Frontal cortex (tissue), 3 donors: ENCODE measurements at regions not wholly inside any gene's neighbourhood (a gene's known extent, or its start where the extent isn't known, plus 50 kb on each side); places are given as distances from the start of the nearest gene placed in this dataset.
"Not testable (repeated sequence)": the region's sequence is repeated elsewhere in the genome, so short reads cannot be mapped to it uniquely, and the experiment has no call there.

Experiments used
- DNase-seq, 2 donors: peaks; one replicate each; pipeline ENCODE4 v3.0.0; 2012; ENCODE audit warnings: low spot score in 2 of 2
- FAIRE-seq: peaks from 2 replicates; lab custom pipeline; 2012; peaks lifted over from hg19 to GRCh38; lab: Jason Lieb, UNC
- donor health status: control.
- donor health status: control.
- donor health status: control.

DNA sequence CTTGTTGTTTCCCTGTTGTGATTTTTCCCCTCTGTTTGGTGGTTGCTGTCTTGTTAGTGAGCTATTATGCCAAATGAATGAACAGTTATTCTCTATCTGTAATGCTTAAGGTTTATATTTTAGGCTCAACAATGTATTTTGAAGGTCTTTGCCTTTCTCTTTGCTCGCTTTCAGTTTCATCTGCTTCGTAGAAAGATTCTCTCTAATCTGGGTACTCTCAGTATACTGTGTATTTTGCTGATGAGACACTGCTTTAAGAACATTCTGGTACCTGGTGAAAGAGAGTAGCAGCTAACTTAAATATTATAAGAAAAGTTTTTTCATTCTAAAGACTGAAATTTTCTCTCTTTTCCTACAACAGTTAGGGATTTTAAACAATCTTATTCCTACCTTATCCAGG lies 1274.7 kb upstream of the PABPC4L start:
- FAIRE-seq (no peak), DNase-seq (no peak)

DNA sequence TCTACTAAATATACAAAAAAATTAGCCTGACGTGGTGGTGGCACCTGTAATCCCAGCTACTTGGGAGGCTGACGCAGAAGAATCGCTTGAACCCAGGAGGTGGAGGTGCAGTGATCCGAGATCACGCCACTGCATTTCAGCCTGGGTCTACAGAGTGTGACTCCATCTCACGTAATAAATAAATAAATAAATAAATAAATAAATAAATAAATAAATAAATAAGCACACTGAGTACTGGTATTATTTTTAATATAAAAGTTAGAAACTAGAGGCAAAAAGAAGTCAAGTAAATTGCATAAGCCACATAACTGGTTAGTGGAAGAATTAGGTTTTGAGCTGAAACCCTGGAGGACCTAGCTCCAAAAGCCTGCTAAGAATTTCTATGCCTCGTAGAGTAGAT lies 1262.7 kb upstream of the PABPC4L start:
- FAIRE-seq (no peak), DNase-seq (no peak)

DNA sequence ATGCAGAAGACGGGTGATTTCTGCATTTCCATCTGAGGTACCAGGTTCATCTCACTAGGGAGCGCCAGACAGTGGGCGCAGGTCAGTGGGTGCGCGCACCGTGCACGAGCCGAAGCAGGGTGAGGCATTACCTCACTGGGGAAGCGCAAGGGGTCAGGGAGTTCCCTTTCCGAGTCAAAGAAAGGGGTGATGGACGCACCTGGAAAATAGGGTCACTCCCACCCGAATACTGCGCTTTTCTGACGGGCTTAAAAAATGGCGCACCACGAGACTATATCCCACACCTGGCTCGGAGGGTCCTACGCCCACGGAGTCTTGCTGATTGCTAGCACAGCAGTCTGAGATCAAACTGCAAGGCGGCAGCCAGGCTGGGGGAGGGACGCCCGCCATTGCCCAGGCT lies 1246.0 kb upstream of the PABPC4L start:
- FAIRE-seq, DNase-seq: not testable (repeated sequence)

DNA sequence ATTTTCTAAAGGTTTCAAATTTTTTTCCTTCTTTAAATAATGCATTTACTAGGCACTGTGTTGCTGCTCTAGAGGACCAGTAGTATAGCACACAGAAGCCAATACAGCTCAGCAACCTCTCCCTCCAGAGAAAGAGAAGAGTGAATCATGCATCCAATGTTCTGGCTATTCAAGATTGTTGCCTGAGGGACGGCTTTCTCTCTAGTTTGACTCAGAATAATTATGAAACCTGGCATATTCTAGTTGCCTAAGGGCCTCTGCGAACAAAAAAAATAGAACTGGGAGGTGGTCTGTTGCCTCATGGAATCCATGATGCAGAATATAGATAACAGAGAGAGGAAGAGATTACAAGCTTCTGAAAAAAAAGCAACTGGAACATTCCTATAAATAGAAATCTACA lies 1233.3 kb upstream of the PABPC4L start:
- FAIRE-seq = no peak
- DNase-seq = no peak

DNA sequence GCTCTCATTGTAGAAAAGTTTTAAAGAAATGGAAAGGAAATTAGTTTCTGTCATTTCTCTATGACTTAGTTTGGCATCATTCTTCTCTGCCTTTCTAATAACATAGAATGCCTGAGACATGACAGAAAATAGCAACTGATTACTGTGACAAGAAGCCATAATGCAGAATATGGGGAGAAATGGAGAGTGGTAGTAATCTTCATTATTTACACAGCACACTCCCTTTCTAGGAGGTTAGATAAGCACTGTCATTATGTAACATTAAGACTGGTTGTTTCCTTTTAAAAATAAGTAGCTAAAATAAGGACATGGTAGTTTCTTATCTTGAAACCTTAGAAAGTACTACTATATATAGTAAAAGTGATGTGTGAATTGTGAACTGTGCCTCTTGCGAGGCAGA lies 1227.9 kb upstream of the PABPC4L start:
- DNase-seq (no peak), FAIRE-seq (no peak)

DNA sequence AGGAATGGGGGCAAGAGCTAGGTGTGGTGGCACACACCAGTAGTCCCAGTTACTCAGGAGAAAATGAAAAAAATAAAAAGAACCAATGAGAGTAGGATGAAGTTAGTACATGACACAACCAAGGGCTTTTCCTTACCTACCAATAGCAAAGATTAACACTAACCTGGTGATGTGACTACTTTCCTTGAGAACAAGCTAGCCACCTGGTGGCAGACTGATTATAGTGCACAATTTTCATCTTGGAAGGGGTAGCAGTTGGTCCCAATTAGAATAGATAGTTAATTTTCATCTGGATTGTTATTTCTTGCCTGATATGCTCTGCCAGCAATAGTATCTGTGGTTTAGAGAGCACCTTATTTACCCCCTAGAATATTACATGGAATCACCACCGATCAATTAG lies 1216.8 kb upstream of the PABPC4L start:
- DNase-seq (no peak), FAIRE-seq (no peak)

DNA sequence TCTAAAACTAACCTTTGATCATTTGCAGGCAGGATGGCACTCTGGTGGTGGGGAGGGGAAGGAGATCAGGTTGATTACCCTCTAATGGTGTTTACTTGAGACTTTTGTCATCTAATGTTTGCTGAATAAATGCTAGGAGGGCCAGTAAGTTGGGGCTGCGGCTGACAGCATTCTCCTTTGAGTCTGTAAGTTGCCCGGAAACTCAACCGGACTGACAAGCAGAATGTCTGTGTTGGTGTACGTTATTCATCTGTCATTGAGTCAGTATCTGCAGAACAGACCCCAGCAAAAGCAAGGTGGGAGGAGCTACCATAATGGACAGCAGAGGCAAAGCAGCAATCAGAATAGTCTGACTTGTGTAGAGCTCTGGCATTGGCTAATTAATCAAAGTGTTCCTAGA lies 1210.6 kb upstream of the PABPC4L start:
- FAIRE-seq = no peak
- DNase-seq = no peak

DNA sequence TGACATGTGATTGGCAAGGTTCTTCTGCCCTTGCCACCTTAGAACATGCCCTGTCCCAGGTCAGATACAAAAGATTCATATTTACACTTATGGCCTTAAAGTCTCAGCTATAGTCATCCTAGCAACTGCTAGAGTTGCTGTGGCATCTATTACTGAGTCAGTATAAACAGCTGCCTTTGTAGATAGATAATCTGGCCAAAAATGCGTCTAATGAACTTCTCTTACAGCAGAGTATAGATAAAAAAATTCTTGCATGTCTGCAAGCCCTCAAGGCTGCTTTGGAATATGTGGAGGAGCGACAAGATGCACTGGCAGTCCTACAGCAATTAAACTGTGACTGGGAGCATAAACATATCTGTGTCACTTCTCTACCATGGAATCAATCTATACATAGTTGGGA lies 1209.7 kb upstream of the PABPC4L start:
- no peak for FAIRE-seq
- no peak for DNase-seq

DNA sequence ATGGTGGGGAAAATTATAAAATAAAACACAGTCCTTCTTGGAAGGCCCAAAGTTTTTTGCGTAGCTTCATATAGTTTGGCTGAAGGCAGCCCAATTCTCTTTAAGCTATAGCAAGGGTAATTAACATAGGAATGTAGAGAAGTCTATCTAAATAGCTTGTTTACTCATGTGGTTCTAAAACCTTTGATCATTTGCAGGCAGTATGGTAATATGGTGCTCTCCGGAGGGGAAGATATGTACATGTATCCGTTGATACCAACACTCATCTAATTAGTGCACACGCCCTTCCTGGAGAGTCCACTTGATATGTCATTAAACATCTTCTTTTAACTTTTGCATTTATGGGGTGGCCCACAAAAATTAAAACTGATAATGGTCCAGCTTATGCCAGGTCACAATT lies 1207.7 kb upstream of the PABPC4L start:
- not testable (repeated sequence) for DNase-seq, FAIRE-seq

DNA sequence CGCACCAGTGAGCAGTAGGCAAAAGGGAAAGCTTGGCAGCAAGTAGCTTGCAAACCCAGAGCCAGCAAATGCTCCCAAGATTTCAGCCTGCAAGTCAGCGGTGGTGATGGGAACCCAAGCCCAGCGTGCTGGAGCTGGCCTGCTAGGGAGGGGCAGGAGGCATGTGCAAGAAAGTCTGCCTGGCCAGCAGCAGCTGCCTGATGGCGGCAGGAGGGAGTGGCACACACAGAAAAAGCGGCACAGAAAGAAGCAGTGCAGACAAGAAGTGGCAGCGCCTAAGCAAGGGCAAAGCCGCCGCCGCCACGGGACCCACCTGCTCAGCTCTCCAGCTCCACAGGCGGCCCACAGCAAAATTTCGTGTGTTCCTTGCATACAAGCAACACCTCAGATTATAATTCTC lies 1206.5 kb upstream of the PABPC4L start:
- no peak for FAIRE-seq
- DNase-seq = no peak

DNA sequence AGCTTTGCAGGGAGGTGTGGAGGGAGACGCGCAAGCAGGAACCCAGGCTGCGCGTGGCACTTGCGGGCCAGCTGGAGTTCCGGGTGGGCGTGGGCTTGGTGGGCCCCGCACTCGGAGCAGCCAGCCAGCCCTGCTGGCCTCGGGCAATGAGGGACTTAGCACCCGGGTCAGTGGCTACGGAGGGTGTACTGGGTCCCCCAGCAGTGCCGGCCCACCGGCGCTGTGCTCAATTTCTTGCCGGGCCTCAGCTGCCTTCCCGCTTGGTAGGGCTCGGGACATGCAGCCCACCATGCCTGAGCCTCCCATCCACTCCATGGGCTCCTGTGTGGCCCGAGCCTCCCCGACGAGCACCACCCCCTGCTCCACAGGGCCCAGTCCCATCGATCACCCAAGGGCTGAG lies 1205.0 kb upstream of the PABPC4L start:
- FAIRE-seq, DNase-seq: not testable (repeated sequence)

DNA sequence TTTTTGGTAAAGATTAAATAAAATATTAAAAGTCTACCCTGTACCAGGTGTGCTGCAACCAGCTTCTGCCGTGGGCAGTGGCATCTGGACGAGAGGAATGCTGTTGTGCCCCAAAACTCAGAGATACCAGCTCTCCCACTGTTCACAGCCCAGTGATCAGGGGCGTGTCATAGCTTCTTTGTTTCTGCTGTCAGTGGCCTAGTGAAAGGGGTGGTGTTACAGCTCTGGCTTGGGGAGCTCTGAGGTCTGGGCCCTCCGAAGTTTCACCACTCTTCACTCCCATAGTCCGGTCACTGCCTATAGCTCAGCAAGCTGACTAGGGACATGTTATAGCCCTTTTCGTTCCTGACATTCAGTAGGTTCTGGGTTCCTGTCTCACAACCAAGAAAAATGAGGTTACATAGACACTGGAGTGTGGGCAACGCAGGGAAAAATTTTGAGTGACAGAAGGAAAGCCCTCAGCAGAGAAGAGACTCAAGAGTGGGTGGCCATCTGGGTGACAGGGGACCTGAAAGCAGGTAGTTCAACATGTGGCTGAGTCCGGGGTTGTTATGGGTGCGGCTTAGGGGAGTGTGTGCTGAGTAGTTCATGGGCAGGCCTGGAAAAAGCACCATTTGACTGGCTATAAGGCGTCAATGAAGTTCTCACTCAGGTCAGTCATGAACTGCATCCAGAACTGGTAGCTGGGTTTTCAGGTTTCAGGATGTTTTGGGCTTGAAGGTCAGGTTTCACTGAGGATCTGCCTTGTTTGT lies 1184.4 kb upstream of the PABPC4L start:
- DNase-seq (no peak), FAIRE-seq (no peak)

DNA sequence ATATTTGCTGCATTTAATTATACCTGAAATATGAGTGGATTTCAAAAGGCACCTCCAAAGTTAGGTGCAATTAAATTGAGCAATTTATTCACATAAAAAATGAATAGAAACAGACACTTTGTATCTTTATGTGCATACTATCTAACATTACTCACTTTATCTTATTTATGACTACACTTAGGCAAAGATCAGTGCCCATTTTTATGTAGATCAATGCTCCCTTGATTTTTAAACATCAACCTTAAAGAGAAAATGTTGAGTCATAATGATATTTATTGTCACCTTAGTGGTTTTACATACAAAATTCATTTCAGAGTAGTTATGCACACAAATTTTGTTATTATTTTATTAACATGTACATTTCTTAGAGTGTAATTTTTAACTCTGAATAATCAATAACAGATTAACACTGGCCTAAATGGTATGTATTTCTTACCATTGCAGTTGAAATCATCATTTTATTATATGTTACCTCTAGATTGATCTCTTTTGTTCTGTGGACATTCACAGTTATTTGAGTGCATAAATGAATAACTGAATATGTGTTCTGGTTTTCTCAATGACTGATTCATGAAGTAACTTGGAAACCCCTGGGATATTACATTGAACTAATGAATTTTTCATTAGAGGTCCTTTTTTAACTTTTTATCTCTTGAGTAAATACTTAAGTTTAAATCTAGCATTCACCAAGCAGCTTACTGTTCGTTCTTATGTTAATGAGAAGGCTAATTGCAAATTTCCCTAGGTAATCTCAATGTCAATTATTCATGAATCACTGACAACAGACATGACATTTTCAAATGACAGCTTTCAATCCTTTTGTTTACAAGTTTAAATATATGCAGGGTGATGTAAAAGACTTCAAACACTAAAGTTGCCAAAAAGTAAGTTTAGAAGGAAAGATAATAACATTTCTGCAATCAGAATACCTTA lies 1182.0 kb upstream of the PABPC4L start:
- DNase-seq = no peak
- FAIRE-seq = no peak

DNA sequence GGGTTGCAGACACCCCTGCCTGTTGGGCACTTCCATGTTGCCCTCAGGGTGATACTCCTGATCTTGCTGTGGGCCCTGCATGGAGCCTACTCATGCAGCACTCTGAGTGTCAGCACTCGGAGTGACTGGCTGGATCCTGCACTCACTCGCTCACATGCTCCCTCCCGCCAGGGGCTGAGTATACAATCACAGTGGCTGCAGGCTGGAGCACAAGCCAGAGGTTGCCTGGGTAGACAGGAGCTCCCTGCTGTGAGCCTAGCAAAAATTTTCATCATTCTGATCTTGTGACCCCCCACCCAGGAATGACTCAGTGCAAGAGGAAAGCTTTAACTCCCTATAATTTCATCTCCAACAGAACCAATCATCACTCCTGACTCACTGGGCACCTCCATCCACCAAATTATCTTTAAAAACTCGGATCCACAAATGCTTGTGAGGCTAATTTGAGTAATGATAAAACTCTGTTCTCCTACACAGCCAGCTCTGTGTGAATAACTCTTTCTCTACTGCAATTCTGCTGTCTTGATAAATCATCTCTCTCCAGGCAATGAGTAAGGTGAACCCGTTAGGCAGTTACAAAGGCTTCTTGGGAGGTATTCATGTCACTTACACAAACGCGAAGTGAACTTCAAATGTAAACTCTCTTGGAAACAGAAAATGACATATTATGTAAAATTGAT lies 1180.8 kb upstream of the PABPC4L start:
- FAIRE-seq = no peak

DNA sequence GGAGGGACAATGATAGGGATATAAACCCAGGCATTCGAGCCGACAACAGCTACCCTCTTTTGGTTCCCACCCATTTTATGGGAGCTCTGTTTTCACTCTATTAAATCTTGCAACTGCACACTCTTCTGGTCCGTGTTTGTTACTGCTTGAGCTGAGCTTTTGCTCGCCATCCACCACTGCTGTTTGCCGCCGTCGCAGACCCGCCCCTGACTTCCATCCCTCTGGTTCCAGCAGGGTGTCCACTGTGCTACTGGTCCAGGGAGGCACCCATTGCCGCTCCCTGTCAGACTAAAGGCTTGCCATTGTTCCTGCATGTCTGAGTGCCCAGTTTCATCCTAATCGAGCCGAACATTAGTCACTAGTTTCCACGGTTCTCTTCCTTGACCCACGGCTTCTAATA lies 1170.5 kb upstream of the PABPC4L start:
- FAIRE-seq (no peak), DNase-seq (no peak)

More for the DNA sequence above, 1180.8 kb upstream of the PABPC4L start:
- no peak for DNase-seq

DNA sequence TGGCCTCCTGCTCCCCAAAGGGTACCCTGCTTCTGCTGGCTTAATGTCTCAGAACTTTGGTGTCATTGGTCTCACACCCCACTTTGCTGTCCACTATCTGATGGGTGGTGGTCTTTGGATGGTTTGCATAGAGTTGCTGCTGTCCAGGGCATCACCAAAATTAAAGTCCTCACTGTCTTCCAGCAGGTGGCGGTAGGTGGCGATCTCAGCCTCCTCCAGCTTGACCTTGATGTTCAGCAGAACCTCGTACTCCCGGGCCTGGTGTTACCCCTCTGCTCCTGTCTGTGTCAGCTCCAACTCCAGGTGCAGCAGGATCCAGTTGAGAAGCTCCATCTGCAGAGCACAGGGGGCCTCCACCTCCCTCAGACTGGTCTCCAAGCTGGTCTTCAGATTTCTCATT lies 1169.5 kb upstream of the PABPC4L start:
- FAIRE-seq (no peak), DNase-seq (no peak)

DNA sequence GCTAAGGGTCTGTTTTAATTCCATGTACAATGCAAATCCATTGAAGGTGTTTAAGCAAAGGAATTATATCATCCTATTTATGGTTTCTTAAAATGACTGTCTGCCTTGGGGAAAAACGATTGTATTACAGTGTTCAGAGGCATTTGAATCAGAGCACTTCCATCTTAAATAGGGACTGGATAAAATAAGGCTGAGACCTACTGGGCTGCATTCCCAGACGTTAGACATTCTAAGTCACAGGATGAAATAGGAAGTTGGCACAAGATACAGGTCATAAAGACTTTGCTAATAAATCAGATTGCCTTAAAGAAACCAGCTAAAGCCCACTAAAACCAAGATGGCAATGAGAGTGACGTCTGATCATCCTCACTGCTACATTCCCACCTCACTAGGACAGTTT lies 1167.2 kb upstream of the PABPC4L start:
- no peak for FAIRE-seq
- DNase-seq = no peak

DNA sequence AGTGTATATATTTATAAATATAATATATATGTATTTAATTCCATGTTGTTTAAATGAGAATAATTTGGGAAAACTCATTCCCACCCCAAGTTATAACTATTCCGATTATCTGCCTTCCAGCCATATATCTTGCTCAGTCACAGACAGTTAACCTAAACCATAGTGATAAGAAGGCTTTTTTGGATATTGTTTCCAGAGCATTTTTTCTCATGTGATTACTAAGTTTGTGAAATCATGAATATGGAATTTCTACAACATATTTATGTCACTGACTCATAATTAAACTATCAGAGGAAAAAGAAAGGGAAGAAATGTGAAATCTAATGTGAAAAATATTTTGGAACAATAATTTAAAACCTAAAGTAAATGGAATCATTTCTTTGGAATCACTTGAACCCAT lies 1163.5 kb upstream of the PABPC4L start:
- DNase-seq (no peak), FAIRE-seq (no peak)

DNA sequence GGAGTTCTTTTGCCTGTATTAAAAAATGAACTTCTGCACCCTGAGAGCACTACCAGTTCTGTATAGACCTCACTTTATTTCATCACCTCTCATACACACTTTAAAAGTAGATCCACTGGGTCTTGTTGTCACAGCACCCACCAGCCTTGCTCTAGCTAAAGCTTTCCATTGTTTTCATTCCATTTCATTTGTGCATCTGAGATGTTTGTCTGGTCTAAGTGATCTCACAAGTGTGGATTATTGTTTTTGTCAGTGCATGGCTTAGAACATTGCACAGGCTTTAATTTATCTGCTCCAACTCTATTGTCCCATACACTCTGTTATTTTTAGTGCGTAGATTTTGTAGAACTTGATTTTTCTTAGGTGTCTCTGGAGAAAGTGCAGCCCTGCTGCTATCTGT lies 1157.5 kb upstream of the PABPC4L start:
- FAIRE-seq = no peak
- DNase-seq = no peak

DNA sequence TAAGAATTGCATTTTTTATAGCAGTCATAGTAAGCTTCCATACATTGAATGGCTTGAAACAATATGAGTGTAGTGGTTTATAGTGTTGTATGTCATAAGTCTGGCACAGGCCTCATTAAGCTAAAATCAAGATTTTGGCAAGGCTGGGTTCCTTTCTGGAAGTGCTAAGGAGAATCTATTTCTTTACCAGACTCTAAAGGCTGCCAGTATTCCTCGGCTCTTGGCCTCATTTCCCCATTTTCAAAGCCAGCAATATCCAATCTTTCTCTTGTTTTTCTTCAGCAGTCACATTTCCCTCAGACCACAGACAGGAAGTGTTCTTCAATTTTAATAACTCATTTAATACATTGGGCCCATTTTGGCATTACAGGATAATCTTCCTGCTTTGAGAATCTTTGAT lies 1155.5 kb upstream of the PABPC4L start:
- no peak for DNase-seq
- FAIRE-seq = no peak

DNA sequence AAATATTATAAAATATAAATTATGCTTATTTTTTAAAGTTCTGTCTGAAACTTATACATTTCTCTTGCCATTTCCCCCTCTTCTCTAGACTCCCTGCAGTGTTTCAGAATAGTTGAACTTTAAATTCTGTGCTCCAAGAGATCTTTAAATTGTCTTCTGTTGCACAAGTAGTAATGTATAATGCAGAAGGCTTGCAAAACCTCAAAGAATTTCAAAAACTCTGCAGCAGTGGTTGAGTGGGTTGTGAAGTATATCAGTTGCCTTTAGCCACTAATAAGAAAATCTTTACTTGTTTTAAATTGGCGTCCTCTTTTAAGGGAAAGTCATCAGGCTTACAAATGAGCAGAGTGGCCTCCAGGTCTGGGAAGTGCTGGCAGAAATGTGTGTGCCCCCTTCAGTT lies 1153.3 kb upstream of the PABPC4L start:
- DNase-seq (no peak), FAIRE-seq (no peak)
